Heart left ventricle (tissue), 13 donors: ENCODE measurements at regions not wholly inside any gene's neighbourhood (a gene's known extent, or its start where the extent isn't known, plus 50 kb on each side); places are given as distances from the start of the nearest gene placed in this dataset.

Experiments used
- POLR2A ChIP-seq, 2 donors: fragments of 450-650 bp; IDR thresholded peaks; one replicate each; pipeline ENCODE4 v1.6.1; 2017; ENCODE audit warnings: antibody characterized with exemption in 2 of 2, mild to moderate bottlenecking in 2 of 2, moderate library complexity in 2 of 2
- TF ChIP-seq, protein P1 (sequence below), 12 donors: fragments of 200-600 bp; sonication (generic) in 4 of 12; IDR thresholded peaks; one replicate each; pipeline versions ENCODE4 v1.5.0 to v1.8.0; 2018 to 2022; ENCODE audit warnings: antibody characterized with exemption in 12 of 12, mild to moderate bottlenecking in 5 of 12
- donor health status: ischemic (EF 13 %, LVEDD 7.1; RV severe dilation, severe dysfunction).
- donor health status: DM: no; HTN: yes; CAD: no.
- donor health status: DM: no; HTN: no; CAD: no.
- donor health status: ischemic (EF 25% LVEDD 6.9; RV normal size, moderate dysfunction).
- donor health status: ischemic (EF 25% LVEDD 5.7; RV mildly dilated, moderate dysfunction).
- donor health status: ischemic (EF 35%, LVEDD 5.7; RV mildly dilated, moderate dysfunction).
- donor health status: nonischemic (EF 11% LVEDD 7.7; RV severe dilation, severe dysfunction).
- donor health status: DM: yes; HTN: yes; CAD: no.
- donor health status: PGD.
- donor health status: ischemic (EF 29% LVEDD 5.4; RV normal size, mild dysfunction).
- donor health status: nonischemic (EF 23%, LVEDD 6.1; RV moderate dilation, normal function).

DNA sequence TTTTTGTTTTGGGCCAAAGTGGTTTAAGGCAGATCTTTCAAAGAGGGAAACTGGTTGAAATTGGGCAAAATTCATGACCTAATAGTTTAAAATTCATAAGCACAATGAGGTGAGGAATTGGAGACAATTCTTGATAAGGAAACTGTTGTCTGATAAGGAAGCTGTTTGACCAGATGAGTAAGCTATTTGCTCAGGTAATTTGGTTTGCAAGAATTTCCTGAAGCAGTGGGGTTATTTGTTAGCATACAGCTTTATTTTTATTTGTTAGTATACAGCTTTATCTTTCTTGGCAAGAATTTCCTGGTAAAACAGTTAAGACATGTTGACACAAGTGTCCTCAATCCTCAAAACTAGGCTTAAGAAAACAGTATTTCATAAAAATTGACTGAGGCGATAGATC lies 559.0 kb downstream of the GALC start:
- no peak for TF ChIP-seq POLR2A (IDR thresholded peaks at IDR 0.05)
- TF ChIP-seq, protein P1, sequence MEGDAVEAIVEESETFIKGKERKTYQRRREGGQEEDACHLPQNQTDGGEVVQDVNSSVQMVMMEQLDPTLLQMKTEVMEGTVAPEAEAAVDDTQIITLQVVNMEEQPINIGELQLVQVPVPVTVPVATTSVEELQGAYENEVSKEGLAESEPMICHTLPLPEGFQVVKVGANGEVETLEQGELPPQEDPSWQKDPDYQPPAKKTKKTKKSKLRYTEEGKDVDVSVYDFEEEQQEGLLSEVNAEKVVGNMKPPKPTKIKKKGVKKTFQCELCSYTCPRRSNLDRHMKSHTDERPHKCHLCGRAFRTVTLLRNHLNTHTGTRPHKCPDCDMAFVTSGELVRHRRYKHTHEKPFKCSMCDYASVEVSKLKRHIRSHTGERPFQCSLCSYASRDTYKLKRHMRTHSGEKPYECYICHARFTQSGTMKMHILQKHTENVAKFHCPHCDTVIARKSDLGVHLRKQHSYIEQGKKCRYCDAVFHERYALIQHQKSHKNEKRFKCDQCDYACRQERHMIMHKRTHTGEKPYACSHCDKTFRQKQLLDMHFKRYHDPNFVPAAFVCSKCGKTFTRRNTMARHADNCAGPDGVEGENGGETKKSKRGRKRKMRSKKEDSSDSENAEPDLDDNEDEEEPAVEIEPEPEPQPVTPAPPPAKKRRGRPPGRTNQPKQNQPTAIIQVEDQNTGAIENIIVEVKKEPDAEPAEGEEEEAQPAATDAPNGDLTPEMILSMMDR (IDR thresholded peaks at IDR 0.05), result no peak
